ENCODE measurements at regions not wholly inside any gene's neighbourhood (a gene's known extent, or its start where the extent isn't known, plus 50 kb on each side); places are given as distances from the start of the nearest gene placed in this dataset.
"Not testable (repeated sequence)": the region's sequence is repeated elsewhere in the genome, so short reads cannot be mapped to it uniquely, and the experiment has no call there.

- H3K36me3 Mint-ChIP-seq, H3K4me1 Mint-ChIP-seq, DNase-seq: not testable (repeated sequence)
Observed at GRCh38 chr11:42822188-42822587, 489.6 kb upstream of the API5 start.

GRCh38 chr11:42823546-42823945 lies 488.2 kb upstream of the API5 start:
- no peak for DNase-seq
- no peaks in the 10 kb centered on the region for H3K36me3 Mint-ChIP-seq
- H3K27ac Mint-ChIP-seq, result no peak overlapping the region
- H3K27me3 Mint-ChIP-seq, result no peaks in the 10 kb centered on the region
- H3K4me1 Mint-ChIP-seq, result no peaks in the 10 kb centered on the region
- H3K9me3 Mint-ChIP-seq, result peaks cover 0 to 8% (median 0%) of the 10 kb centered on the region in 7 donors
- ATAC-seq (ENCODE audit: low read depth in 2 of 2), result no peak
- no peak overlapping the region for H3K4me3 Mint-ChIP-seq

More at GRCh38 chr11:42822188-42822587, 489.6 kb upstream of the API5 start:
- H3K4me3 Mint-ChIP-seq; H3K9me3 Mint-ChIP-seq; H3K27ac Mint-ChIP-seq; H3K27me3 Mint-ChIP-seq; ATAC-seq (ENCODE audit: low read depth in 2 of 2): not testable (repeated sequence)

GRCh38 chr11:42824067-42824466 lies 487.7 kb upstream of the API5 start:
- H3K36me3 Mint-ChIP-seq, result no peaks in the 10 kb centered on the region
- no peak overlapping the region for H3K27ac Mint-ChIP-seq
- ATAC-seq (ENCODE audit: low read depth in 2 of 2) (no peak), DNase-seq (no peak)
- H3K27me3 Mint-ChIP-seq, result no peaks in the 10 kb centered on the region
- no peak overlapping the region for H3K4me3 Mint-ChIP-seq
- H3K4me1 Mint-ChIP-seq, result no peaks in the 10 kb centered on the region
- peaks cover 0 to 8% (median 0%) of the 10 kb centered on the region in 7 donors for H3K9me3 Mint-ChIP-seq

- Mint-ChIP-seq H3K27ac (no peak overlapping the region), H3K9me3 (peaks cover 0 to 5% (median 0%) of the 10 kb centered on the region in 7 donors), H3K4me1 (no peaks in the 10 kb centered on the region), H3K4me3 (no peak overlapping the region), H3K27me3 (no peaks in the 10 kb centered on the region), H3K36me3 (no peaks in the 10 kb centered on the region)
- no peak for DNase-seq
- no peak for ATAC-seq (ENCODE audit: low read depth in 2 of 2)
Observed at GRCh38 chr11:42825598-42825997, 486.2 kb upstream of the API5 start.

GRCh38 chr11:42827845-42828244 lies 484.0 kb upstream of the API5 start:
- H3K27ac Mint-ChIP-seq, result no peak overlapping the region
- H3K9me3 Mint-ChIP-seq, result peaks cover 0 to 8% (median 1%) of the 10 kb centered on the region in 7 donors
- H3K36me3 Mint-ChIP-seq, result no peaks in the 10 kb centered on the region
- H3K4me3 Mint-ChIP-seq, result no peak overlapping the region
- H3K27me3 Mint-ChIP-seq, result no peaks in the 10 kb centered on the region
- H3K4me1 Mint-ChIP-seq, result no peaks in the 10 kb centered on the region
- no peak for DNase-seq
- ATAC-seq (ENCODE audit: low read depth in 2 of 2), result no peak

- no peak for ATAC-seq (ENCODE audit: low read depth in 2 of 2)
- no peaks in the 10 kb centered on the region for H3K4me1 Mint-ChIP-seq
Observed at GRCh38 chr11:42837994-42838393, 473.8 kb upstream of the API5 start.

GRCh38 chr11:42840176-42840829 lies 471.5 kb upstream of the API5 start:
- peaks cover 3 to 19% (median 7%) of the 10 kb centered on the region in 7 donors for H3K9me3 Mint-ChIP-seq
- no peak overlapping the region for H3K27ac Mint-ChIP-seq
- no peaks in the 10 kb centered on the region for H3K4me1 Mint-ChIP-seq
- no peaks in the 10 kb centered on the region for H3K36me3 Mint-ChIP-seq
- ATAC-seq (ENCODE audit: low read depth in 2 of 2), result no peak
- no peak for DNase-seq
- no peak overlapping the region for H3K4me3 Mint-ChIP-seq
- no peaks in the 10 kb centered on the region for H3K27me3 Mint-ChIP-seq

More at GRCh38 chr11:42837994-42838393, 473.8 kb upstream of the API5 start:
- DNase-seq, result no peak
- H3K36me3 Mint-ChIP-seq, result no peaks in the 10 kb centered on the region
- no peaks in the 10 kb centered on the region for H3K27me3 Mint-ChIP-seq
- no peak overlapping the region for H3K27ac Mint-ChIP-seq
- H3K4me3 Mint-ChIP-seq, result no peak overlapping the region
- peaks cover 1 to 20% (median 10%) of the 10 kb centered on the region in 7 donors for H3K9me3 Mint-ChIP-seq

GRCh38 chr11:42840860-42841259 lies 470.9 kb upstream of the API5 start:
- Mint-ChIP-seq H3K9me3 (peaks cover 3 to 17% (median 7%) of the 10 kb centered on the region in 7 donors), H3K36me3 (no peaks in the 10 kb centered on the region), H3K27me3 (no peaks in the 10 kb centered on the region), H3K27ac (no peak overlapping the region), H3K4me1 (no peaks in the 10 kb centered on the region), H3K4me3 (no peak overlapping the region)
- no peak for ATAC-seq (ENCODE audit: low read depth in 2 of 2)
- DNase-seq, result no peak

GRCh38 chr11:42841556-42841955 lies 470.2 kb upstream of the API5 start:
- no peak overlapping the region for H3K27ac Mint-ChIP-seq
- no peaks in the 10 kb centered on the region for H3K27me3 Mint-ChIP-seq
- H3K9me3 Mint-ChIP-seq, result peaks cover 3 to 15% (median 6%) of the 10 kb centered on the region in 7 donors
- DNase-seq (no peak), ATAC-seq (ENCODE audit: low read depth in 2 of 2) (no peak)
- no peaks in the 10 kb centered on the region for H3K36me3 Mint-ChIP-seq
- H3K4me1 Mint-ChIP-seq, result no peaks in the 10 kb centered on the region
- no peak overlapping the region for H3K4me3 Mint-ChIP-seq

- Mint-ChIP-seq H3K36me3 (no peaks in the 10 kb centered on the region), H3K27ac (no peak overlapping the region), H3K27me3 (no peaks in the 10 kb centered on the region), H3K4me3 (no peak overlapping the region), H3K4me1 (peaks cover 0 to 5% (median 0%) of the 10 kb centered on the region in 3 donors), H3K9me3 (peaks cover 0 to 13% (median 2%) of the 10 kb centered on the region in 7 donors)
- DNase-seq (no peak), ATAC-seq (ENCODE audit: low read depth in 2 of 2) (no peak)
Observed at GRCh38 chr11:42849362-42849761, 462.4 kb upstream of the API5 start.

- DNase-seq, result no peak
- H3K27me3 Mint-ChIP-seq, result no peaks in the 10 kb centered on the region
- H3K4me3 Mint-ChIP-seq, result peak overlapping the region in 1 of 8 donors; percentile 25
- no peak overlapping the region for H3K27ac Mint-ChIP-seq
- no peaks in the 10 kb centered on the region for H3K36me3 Mint-ChIP-seq
- peaks cover 0 to 17% (median 2%) of the 10 kb centered on the region in 7 donors for H3K9me3 Mint-ChIP-seq
- no peaks in the 10 kb centered on the region for H3K4me1 Mint-ChIP-seq
- no peak for ATAC-seq (ENCODE audit: low read depth in 2 of 2)
Observed at GRCh38 chr11:42857344-42857743, 454.5 kb upstream of the API5 start.

GRCh38 chr11:42870480-42870879 lies 441.3 kb upstream of the API5 start:
- no peaks in the 10 kb centered on the region for H3K4me1 Mint-ChIP-seq
- DNase-seq (no peak), ATAC-seq (ENCODE audit: low read depth in 2 of 2) (no peak)
- H3K9me3 Mint-ChIP-seq, result peaks cover 2 to 17% (median 10%) of the 10 kb centered on the region in 7 donors
- H3K4me3 Mint-ChIP-seq, result no peak overlapping the region
- H3K27me3 Mint-ChIP-seq, result no peaks in the 10 kb centered on the region
- no peak overlapping the region for H3K27ac Mint-ChIP-seq
- H3K36me3 Mint-ChIP-seq, result peaks cover 0 to 7% of the 10 kb centered on the region in 2 donors

- H3K36me3 Mint-ChIP-seq; H3K27ac Mint-ChIP-seq; H3K27me3 Mint-ChIP-seq; ATAC-seq (ENCODE audit: low read depth in 2 of 2); H3K4me3 Mint-ChIP-seq; DNase-seq; H3K4me1 Mint-ChIP-seq: not testable (repeated sequence)
- peaks cover 3 to 22% (median 10%) of the 10 kb centered on the region in 7 donors for H3K9me3 Mint-ChIP-seq
Observed at GRCh38 chr11:42873800-42874405, 437.9 kb upstream of the API5 start.

- DNase-seq; H3K4me1 Mint-ChIP-seq; H3K27ac Mint-ChIP-seq; H3K4me3 Mint-ChIP-seq; H3K36me3 Mint-ChIP-seq; H3K27me3 Mint-ChIP-seq; ATAC-seq (ENCODE audit: low read depth in 2 of 2): not testable (repeated sequence)
- peaks cover 4 to 19% (median 6%) of the 10 kb centered on the region in 7 donors for H3K9me3 Mint-ChIP-seq
Observed at GRCh38 chr11:42881335-42881734, 430.5 kb upstream of the API5 start.

Data from naive B cell (primary cell).